ENCODE measurements at regions not wholly inside any gene's neighbourhood (a gene's known extent, or its start where the extent isn't known, plus 50 kb on each side); places are given as distances from the start of the nearest gene placed in this dataset.

DNA sequence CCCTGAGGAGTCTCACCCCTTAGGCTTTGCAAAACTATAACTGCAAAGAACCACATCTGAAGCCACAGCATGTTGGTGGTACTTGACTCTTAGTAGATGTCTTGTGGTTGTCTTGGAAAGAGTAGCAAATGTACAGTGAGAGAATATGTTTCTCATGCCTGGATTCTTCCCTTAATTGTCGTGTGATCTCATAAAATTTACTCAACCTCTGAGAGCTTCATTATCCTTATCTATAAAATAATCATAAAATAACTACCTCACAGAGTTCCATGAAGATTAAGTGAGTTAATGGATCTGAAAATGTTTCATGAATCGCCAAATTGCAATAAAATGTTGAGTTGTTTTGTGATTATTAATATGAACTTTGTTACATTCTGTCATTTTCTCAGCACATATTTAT lies 491.5 kb downstream of the METTL15 start:
- TF ChIP-seq, protein P1, sequence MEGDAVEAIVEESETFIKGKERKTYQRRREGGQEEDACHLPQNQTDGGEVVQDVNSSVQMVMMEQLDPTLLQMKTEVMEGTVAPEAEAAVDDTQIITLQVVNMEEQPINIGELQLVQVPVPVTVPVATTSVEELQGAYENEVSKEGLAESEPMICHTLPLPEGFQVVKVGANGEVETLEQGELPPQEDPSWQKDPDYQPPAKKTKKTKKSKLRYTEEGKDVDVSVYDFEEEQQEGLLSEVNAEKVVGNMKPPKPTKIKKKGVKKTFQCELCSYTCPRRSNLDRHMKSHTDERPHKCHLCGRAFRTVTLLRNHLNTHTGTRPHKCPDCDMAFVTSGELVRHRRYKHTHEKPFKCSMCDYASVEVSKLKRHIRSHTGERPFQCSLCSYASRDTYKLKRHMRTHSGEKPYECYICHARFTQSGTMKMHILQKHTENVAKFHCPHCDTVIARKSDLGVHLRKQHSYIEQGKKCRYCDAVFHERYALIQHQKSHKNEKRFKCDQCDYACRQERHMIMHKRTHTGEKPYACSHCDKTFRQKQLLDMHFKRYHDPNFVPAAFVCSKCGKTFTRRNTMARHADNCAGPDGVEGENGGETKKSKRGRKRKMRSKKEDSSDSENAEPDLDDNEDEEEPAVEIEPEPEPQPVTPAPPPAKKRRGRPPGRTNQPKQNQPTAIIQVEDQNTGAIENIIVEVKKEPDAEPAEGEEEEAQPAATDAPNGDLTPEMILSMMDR (IDR thresholded peaks at IDR 0.05; ENCODE audit: low read depth, low read length, missing control alignments) = no peak
- no peaks in the 10 kb centered on the region for H3K36me3 ChIP-seq (replicated peaks)
- in situ Hi-C loops (cut with HindIII; ENCODE audit: low pct_ligation_motif_present, low sequenced_read_pairs) = no loop called here
- no peak overlapping the region for H3K4me3 ChIP-seq (ENCODE audit: low read depth, low read length)
- H3K27ac ChIP-seq = no peak overlapping the region
- DNase-seq = no peak
- no peaks in the 10 kb centered on the region for H3K27me3 ChIP-seq (replicated peaks)

GRCh38 chr11:28598531-28598930 lies 490.3 kb downstream of the METTL15 start:
- no peak overlapping the region for H3K27ac ChIP-seq
- in situ Hi-C loops (cut with HindIII; ENCODE audit: low pct_ligation_motif_present, low sequenced_read_pairs) = no loop called here

GRCh38 chr11:28596816-28597215 lies 488.6 kb downstream of the METTL15 start:
- Histone ChIP-seq H3K36me3 (replicated peaks) (no peaks in the 10 kb centered on the region), H3K27ac (no peak overlapping the region), H3K4me3 (ENCODE audit: low read depth, low read length) (no peak overlapping the region), H3K27me3 (replicated peaks) (no peaks in the 10 kb centered on the region)
- TF ChIP-seq, protein P1 (IDR thresholded peaks at IDR 0.05; ENCODE audit: low read depth, low read length, missing control alignments) = no peak
- no peak for DNase-seq
- in situ Hi-C loops (cut with HindIII; ENCODE audit: low pct_ligation_motif_present, low sequenced_read_pairs) = no loop called here

More at GRCh38 chr11:28598531-28598930, 490.3 kb downstream of the METTL15 start:
- H3K36me3 ChIP-seq (replicated peaks) = no peaks in the 10 kb centered on the region
- H3K4me3 ChIP-seq (ENCODE audit: low read depth, low read length) = no peak overlapping the region
- TF ChIP-seq, protein P1 (IDR thresholded peaks at IDR 0.05; ENCODE audit: low read depth, low read length, missing control alignments) = no peak
- H3K27me3 ChIP-seq (replicated peaks) = no peaks in the 10 kb centered on the region
- no peak for DNase-seq

DNA sequence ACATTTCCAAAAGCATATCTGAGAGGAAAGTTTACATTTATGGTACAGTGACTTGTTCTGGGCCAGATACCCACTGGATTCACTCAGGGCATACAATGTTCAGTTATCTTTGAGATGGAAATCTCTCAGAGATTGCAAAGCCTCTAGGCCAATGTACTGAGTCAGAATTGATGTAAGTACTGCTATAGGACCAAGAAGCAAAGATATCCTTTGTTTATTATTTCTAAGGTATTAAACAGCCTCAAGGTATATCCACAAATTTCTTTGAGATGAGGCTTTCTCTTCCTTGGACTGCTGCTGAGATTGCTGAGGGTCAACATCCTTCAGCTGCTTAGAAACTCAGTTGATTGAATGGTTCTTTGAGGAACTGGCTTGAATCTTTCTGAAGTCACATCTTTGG lies 484.0 kb downstream of the METTL15 start:
- no peaks in the 10 kb centered on the region for H3K36me3 ChIP-seq (replicated peaks)
- no peak for DNase-seq
- no peak overlapping the region for H3K27ac ChIP-seq
- no peak overlapping the region for H3K4me3 ChIP-seq (ENCODE audit: low read depth, low read length)
- H3K27me3 ChIP-seq (replicated peaks) = no peaks in the 10 kb centered on the region
- TF ChIP-seq, protein P1 (IDR thresholded peaks at IDR 0.05; ENCODE audit: low read depth, low read length, missing control alignments) = no peak
- in situ Hi-C loops (cut with HindIII; ENCODE audit: low pct_ligation_motif_present, low sequenced_read_pairs) = no loop called here

DNA sequence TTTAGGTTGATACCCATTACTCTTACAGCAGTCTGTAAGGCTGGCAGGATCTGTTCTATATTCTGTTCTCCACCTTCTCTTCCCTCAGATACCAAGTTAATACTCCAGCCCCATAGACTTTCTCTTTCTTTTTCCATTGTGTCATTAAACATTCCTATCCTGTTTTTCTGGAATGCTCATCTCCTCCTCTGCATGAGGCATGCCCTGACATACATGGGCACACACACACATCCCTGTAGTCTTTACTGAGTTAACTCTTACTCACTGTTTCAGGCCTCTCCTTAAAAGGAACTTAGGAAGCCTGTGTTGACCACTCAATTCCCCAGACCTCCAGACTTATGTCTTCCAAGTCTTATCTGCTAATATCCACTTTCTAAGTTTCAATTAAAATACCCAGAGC lies 476.8 kb downstream of the METTL15 start:
- Histone ChIP-seq H3K36me3 (replicated peaks) (no peaks in the 10 kb centered on the region), H3K27ac (no peak overlapping the region), H3K4me3 (ENCODE audit: low read depth, low read length) (no peak overlapping the region), H3K27me3 (replicated peaks) (no peaks in the 10 kb centered on the region)
- in situ Hi-C loops (cut with HindIII; ENCODE audit: low pct_ligation_motif_present, low sequenced_read_pairs) = no loop called here
- peak; percentile 4 for DNase-seq
- TF ChIP-seq, protein P1 (IDR thresholded peaks at IDR 0.05; ENCODE audit: low read depth, low read length, missing control alignments) = no peak

DNA sequence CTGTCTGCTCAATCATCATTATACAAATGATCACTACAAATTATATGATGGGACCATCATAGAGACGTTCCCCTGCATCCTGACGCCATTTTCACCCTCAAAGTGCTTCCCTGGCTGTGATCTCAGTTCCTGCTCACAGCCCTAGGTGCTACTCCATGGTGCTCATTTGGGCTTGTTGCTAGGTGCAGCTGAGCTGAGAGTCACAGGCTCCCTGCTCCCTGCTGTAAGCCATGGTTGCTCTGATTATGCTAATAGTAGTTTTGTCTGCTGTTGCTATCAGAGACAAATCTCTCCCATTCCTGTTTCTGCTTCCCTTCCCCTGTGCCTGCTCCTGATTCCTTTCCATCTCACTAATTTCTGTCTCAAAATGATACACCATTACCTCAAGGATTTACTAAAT lies 474.3 kb downstream of the METTL15 start:
- TF ChIP-seq, protein P1 (IDR thresholded peaks at IDR 0.05; ENCODE audit: low read depth, low read length, missing control alignments) = no peak
- in situ Hi-C loops (cut with HindIII; ENCODE audit: low pct_ligation_motif_present, low sequenced_read_pairs) = no loop called here
- Histone ChIP-seq H3K27ac (no peak overlapping the region), H3K27me3 (replicated peaks) (no peaks in the 10 kb centered on the region), H3K4me3 (ENCODE audit: low read depth, low read length) (no peak overlapping the region), H3K36me3 (replicated peaks) (no peaks in the 10 kb centered on the region)
- no peak for DNase-seq

All from brain microvascular endothelial cell (primary cell).